ENCODE measurements at regions not wholly inside any gene's neighbourhood (a gene's known extent, or its start where the extent isn't known, plus 50 kb on each side); places are given as distances from the start of the nearest gene placed in this dataset.
"Not testable (repeated sequence)": the region's sequence is repeated elsewhere in the genome, so short reads cannot be mapped to it uniquely, and the experiment has no call there.

DNA sequence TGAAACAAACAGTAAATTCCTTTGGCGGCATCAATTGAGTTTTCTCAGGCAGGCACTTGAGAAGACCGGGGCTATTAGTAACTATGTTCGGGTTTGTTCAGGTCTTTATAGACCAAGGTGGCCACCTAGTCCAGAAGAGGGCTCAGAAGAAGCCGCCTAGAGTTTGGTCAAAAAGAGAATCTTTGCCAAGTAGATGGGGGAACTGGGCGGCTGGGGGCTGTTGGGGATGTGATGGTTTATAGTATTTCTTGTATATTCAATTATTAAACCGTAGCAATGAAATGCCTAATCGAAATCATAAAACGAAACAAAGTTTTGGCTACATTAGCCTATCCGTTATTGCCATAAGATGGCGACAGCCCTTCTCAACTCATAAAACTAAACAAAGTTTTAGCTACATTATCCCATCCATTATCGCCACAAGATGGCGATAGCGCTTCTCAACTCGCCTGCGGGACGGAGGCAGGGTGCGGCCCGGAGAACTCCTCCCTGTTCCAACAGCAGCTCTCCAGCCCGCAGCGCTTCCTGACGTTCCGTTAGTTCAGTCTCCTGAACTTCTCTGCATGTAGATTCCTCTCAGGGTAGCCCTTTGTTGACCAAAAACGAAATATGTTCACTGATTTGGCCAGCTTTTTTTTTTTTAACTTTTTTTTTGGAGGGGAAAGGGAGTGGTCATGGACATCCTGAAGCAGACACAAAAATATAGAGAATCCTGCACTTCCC is 120.5 kb upstream of the PRSS16 start:
- DNase-seq, result peak; percentile 79 to 91 (median 85)
- H3K4me1 ChIP-seq (ENCODE audit: insufficient read depth), result no peaks in the 10 kb centered on the region
- WGBS, 3 donors, result 16 to 19% (median 17%) methylated on average over 23 of the region's 23 CpGs
- no peaks in the 10 kb centered on the region for H3K36me3 ChIP-seq
- H3K27ac ChIP-seq, result peak overlapping the region in 1 of 2 donors; percentile 12
- no peaks in the 10 kb centered on the region for H3K9me3 ChIP-seq
- TF ChIP-seq POLR2A (IDR thresholded peaks at IDR 0.05) (no peak), EP300 (IDR thresholded peaks at IDR 0.05) (no peak)
- TF ChIP-seq, protein P1, sequence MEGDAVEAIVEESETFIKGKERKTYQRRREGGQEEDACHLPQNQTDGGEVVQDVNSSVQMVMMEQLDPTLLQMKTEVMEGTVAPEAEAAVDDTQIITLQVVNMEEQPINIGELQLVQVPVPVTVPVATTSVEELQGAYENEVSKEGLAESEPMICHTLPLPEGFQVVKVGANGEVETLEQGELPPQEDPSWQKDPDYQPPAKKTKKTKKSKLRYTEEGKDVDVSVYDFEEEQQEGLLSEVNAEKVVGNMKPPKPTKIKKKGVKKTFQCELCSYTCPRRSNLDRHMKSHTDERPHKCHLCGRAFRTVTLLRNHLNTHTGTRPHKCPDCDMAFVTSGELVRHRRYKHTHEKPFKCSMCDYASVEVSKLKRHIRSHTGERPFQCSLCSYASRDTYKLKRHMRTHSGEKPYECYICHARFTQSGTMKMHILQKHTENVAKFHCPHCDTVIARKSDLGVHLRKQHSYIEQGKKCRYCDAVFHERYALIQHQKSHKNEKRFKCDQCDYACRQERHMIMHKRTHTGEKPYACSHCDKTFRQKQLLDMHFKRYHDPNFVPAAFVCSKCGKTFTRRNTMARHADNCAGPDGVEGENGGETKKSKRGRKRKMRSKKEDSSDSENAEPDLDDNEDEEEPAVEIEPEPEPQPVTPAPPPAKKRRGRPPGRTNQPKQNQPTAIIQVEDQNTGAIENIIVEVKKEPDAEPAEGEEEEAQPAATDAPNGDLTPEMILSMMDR (IDR thresholded peaks at IDR 0.05), result peak; percentile 66 to 80 (median 78)
- intact Hi-C loops (cut with DNase I), result no loop called here
- no peaks in the 10 kb centered on the region for H3K27me3 ChIP-seq
- H3K4me3 ChIP-seq, result peak overlapping the region; percentile 29

DNA sequence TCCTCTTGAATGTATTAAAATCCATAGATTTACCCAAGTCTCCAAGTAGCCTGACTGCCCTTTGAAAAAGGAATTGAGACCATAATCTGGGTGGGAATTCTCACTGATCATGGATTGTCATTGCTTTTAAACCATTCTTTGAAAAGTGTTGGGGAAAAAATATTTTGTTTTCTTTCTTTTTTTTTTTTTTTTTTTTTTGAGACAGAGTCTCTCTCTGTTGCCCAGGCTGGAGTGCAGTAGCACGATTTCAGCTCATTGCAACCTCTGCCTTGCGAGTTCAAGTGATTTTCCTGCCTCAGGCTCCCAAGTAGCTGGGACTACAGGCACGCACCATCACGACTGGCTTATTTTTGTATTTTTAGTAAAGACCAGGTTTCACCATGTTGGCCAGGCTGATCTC is 119.6 kb upstream of the PRSS16 start:
- H3K9me3 ChIP-seq; intact Hi-C loops (cut with DNase I); DNase-seq; H3K36me3 ChIP-seq; H3K27me3 ChIP-seq; H3K4me1 ChIP-seq (ENCODE audit: insufficient read depth); H3K4me3 ChIP-seq; H3K27ac ChIP-seq: not testable (repeated sequence)
- 79 to 82% (median 81%) methylated on average over 4 of the region's 4 CpGs for WGBS, 3 donors

GRCh38 chr6:27128311-27129094 is 119.0 kb upstream of the PRSS16 start:
- no peak overlapping the region for H3K4me3 ChIP-seq
- no peaks in the 10 kb centered on the region for H3K9me3 ChIP-seq
- no peak for DNase-seq
- TF ChIP-seq, protein P1 (IDR thresholded peaks at IDR 0.05), result no peak
- no peak for TF ChIP-seq POLR2A (IDR thresholded peaks at IDR 0.05)
- no peak for TF ChIP-seq EP300 (IDR thresholded peaks at IDR 0.05)
- WGBS, 3 donors, result 60 to 66% (median 63%) methylated on average over 4 of the region's 4 CpGs
- no peaks in the 10 kb centered on the region for H3K4me1 ChIP-seq (ENCODE audit: insufficient read depth)
- intact Hi-C loops (cut with DNase I), result no loop called here
- H3K27ac ChIP-seq, result no peak overlapping the region
- H3K36me3 ChIP-seq, result no peaks in the 10 kb centered on the region
- H3K27me3 ChIP-seq, result no peaks in the 10 kb centered on the region

DNA sequence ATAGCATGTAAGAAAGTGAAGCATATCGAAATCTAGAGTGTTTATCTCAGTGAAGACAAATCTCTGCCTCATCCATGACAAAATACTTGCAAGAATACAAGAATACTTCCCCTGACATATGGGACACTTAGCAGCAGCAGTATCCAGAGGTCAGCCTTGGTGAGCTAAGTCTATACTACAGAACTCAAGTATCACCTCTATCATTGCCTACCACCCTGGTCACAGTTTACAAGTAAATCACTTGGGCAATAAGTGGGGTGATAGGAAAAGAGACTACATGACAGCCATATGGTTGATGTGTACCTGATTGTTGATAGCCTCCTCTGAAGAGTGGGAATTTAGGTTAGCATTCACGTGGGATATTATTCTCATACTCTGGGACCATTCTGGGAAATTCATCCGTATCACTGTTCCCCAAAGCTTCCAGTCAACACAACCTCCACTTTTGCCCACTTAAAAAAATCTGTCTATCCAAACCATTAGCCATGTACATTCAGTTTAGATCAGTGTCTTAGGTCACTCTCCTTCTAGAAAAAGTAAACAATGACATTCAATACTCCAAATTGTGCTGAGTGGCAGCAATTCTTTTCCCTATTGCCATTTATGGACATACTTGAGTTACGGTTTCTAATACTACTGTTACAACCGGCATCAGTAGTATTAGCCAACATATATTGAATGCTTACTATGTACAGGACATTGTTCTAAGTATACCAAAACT is 118.2 kb upstream of the PRSS16 start:
- H3K27me3 ChIP-seq, result no peaks in the 10 kb centered on the region
- intact Hi-C loops (cut with DNase I), result no loop called here
- no peak overlapping the region for H3K4me3 ChIP-seq
- H3K4me1 ChIP-seq (ENCODE audit: insufficient read depth), result no peaks in the 10 kb centered on the region
- H3K9me3 ChIP-seq, result no peaks in the 10 kb centered on the region
- no peaks in the 10 kb centered on the region for H3K36me3 ChIP-seq
- TF ChIP-seq, protein P1 (IDR thresholded peaks at IDR 0.05), result no peak
- TF ChIP-seq POLR2A (IDR thresholded peaks at IDR 0.05), result no peak
- TF ChIP-seq EP300 (IDR thresholded peaks at IDR 0.05), result no peak
- WGBS, 3 donors, result 89 to 95% (median 92%) methylated on average over 5 of the region's 5 CpGs
- no peak overlapping the region for H3K27ac ChIP-seq
- DNase-seq, result no peak

All from ovary (tissue), 7 donors.